ENCODE measurements at regions not wholly inside any gene's neighbourhood (a gene's known extent, or its start where the extent isn't known, plus 50 kb on each side); places are given as distances from the start of the nearest gene placed in this dataset.

DNA sequence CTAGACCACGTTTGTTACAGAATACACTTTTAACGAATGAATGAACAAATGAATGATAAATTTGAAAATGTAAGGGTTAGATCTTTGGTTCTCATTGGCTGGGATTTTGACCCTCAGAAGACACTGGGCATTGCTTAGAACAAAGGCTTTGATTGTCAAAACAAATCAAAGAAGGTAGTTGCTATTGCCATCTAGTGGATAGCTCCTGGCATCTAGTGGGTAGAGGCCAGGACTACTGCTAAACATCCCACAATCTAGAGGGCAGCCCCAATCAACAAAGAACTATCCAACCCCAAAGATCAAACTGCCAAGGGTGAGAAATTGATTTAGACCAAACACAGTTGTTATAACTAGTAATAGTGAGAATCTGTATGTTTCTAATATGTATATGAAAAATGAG, 552.3 kb downstream of the KCNJ3 start:
- TF ChIP-seq, protein P1, sequence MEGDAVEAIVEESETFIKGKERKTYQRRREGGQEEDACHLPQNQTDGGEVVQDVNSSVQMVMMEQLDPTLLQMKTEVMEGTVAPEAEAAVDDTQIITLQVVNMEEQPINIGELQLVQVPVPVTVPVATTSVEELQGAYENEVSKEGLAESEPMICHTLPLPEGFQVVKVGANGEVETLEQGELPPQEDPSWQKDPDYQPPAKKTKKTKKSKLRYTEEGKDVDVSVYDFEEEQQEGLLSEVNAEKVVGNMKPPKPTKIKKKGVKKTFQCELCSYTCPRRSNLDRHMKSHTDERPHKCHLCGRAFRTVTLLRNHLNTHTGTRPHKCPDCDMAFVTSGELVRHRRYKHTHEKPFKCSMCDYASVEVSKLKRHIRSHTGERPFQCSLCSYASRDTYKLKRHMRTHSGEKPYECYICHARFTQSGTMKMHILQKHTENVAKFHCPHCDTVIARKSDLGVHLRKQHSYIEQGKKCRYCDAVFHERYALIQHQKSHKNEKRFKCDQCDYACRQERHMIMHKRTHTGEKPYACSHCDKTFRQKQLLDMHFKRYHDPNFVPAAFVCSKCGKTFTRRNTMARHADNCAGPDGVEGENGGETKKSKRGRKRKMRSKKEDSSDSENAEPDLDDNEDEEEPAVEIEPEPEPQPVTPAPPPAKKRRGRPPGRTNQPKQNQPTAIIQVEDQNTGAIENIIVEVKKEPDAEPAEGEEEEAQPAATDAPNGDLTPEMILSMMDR (conservative IDR thresholded peaks at IDR 0.05; ENCODE audit: low read depth, low read length), result no peak
- TF ChIP-seq POLR2A (IDR thresholded peaks at IDR 0.05; ENCODE audit: low read depth, low read length), result no peak
- TF ChIP-seq MAFK (IDR thresholded peaks at IDR 0.05; ENCODE audit: low read depth, low read length), result no peak
- TF ChIP-seq SMC3 (IDR thresholded peaks at IDR 0.05; ENCODE audit: low read depth, low read length), result no peak
- TF ChIP-seq RFX5 (IDR thresholded peaks at IDR 0.05; ENCODE audit: low read depth, low read length), result no peak
- TF ChIP-seq BHLHE40 (IDR thresholded peaks at IDR 0.05; ENCODE audit: low read depth, low read length), result no peak
- TF ChIP-seq, protein P2, sequence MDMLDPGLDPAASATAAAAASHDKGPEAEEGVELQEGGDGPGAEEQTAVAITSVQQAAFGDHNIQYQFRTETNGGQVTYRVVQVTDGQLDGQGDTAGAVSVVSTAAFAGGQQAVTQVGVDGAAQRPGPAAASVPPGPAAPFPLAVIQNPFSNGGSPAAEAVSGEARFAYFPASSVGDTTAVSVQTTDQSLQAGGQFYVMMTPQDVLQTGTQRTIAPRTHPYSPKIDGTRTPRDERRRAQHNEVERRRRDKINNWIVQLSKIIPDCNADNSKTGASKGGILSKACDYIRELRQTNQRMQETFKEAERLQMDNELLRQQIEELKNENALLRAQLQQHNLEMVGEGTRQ (IDR thresholded peaks at IDR 0.05; ENCODE audit: low read depth, low read length), result no peak

All from IMR-90 (cell line).